HFFc6 (cell line): ENCODE measurements at regions not wholly inside any gene's neighbourhood (a gene's known extent, or its start where the extent isn't known, plus 50 kb on each side); places are given as distances from the start of the nearest gene placed in this dataset.
"Not testable (repeated sequence)": the region's sequence is repeated elsewhere in the genome, so short reads cannot be mapped to it uniquely, and the experiment has no call there.

ENCODE experiments used
- DNase-seq: peaks from one replicate; pipeline ENCODE4 v3.0.0-alpha.2; 2018
- H3K27ac Mint-ChIP-seq: 2 replicates; pipeline ENCODE4 v1.8.0; 2020; ENCODE audit warnings: mild to moderate bottlenecking, mixed read lengths
- H3K27me3 Mint-ChIP-seq: 2 replicates; pipeline ENCODE4 v1.8.0; 2021; ENCODE audit warnings: mild to moderate bottlenecking, moderate library complexity, mixed read lengths; ENCODE audit not compliant: insufficient read depth
- H3K36me3 Mint-ChIP-seq: 2 replicates; pipeline ENCODE4 v1.8.0; 2021; ENCODE audit warnings: low read depth, mixed read lengths
- H3K4me1 Mint-ChIP-seq: 2 replicates; pipeline ENCODE4 v1.8.0; 2020; ENCODE audit warnings: low read depth, mixed read lengths
- H3K4me3 Mint-ChIP-seq: 2 replicates; pipeline ENCODE4 v1.8.0; 2020; ENCODE audit warnings: mild to moderate bottlenecking, moderate library complexity, mixed read lengths
- H3K9me3 Mint-ChIP-seq: 2 replicates; pipeline ENCODE4 v1.8.0; 2020; ENCODE audit warnings: mild to moderate bottlenecking, mixed read lengths
- CTCF ChIP-seq: fragments of 200-600 bp; sonication (generic); IDR thresholded peaks from 2 replicates; pipeline ENCODE4 v1.5.0; 2021; ENCODE audit warnings: antibody characterized with exemption, mild to moderate bottlenecking

GRCh38 chr5:135171336-135171735 is 137.3 kb upstream of the PITX1 start:
- Mint-ChIP-seq H3K36me3 (no peaks in the 10 kb centered on the region), H3K4me3 (no peak overlapping the region), H3K27me3 (peaks cover 34% of the 10 kb centered on the region), H3K9me3 (no peaks in the 10 kb centered on the region), H3K4me1 (no peaks in the 10 kb centered on the region), H3K27ac (no peak overlapping the region)
- DNase-seq: no peak
- no peak for TF ChIP-seq CTCF

DNA sequence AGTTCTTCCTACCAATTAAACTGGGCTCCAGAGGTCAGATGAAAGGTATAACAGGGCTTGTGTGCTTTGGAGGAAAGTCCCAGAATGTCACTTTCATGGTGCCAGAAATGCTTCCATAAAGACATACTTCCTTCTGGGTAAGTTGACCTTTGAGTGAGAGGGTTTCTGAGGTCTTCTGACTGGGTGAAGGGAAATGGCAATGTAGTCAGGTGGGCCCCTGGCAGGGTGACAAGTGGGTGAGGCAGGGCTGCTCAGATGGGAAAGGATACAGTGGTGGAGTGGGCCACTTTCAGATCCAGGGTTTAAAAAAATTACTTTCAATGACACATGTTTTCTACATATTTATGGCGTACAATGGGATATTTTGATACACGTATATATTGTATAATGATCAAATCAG is 136.5 kb upstream of the PITX1 start:
- H3K27me3 Mint-ChIP-seq: peaks cover 29% of the 10 kb centered on the region
- DNase-seq: no peak
- no peaks in the 10 kb centered on the region for H3K36me3 Mint-ChIP-seq
- no peak overlapping the region for H3K4me3 Mint-ChIP-seq
- no peak for TF ChIP-seq CTCF
- H3K4me1 Mint-ChIP-seq: no peaks in the 10 kb centered on the region
- no peak overlapping the region for H3K27ac Mint-ChIP-seq
- no peaks in the 10 kb centered on the region for H3K9me3 Mint-ChIP-seq

GRCh38 chr5:135169753-135170152 is 135.7 kb upstream of the PITX1 start:
- Mint-ChIP-seq H3K27ac (no peak overlapping the region), H3K9me3 (no peaks in the 10 kb centered on the region), H3K27me3 (peaks cover 33% of the 10 kb centered on the region)

DNA sequence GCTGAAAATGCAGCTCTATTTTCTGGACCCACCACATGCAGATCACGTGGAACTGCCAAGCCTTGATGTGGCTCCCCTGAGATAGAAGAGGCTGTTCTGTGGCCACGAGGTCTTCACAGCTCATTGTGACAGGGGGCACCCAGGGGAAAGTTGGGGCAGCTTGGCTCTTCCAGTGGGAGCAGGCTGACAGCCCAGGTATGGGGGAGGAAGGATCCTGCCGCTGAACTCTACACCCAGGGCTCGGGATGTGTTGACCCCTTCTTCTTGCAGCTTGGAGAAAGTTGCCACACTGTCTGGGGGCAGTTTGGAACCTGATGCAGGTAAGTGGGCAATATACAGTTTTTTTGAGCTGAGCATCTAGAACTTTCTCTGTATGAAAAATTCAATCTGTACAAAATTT is 133.6 kb upstream of the PITX1 start:
- no peak overlapping the region for H3K4me3 Mint-ChIP-seq
- H3K4me1 Mint-ChIP-seq: no peaks in the 10 kb centered on the region
- no peaks in the 10 kb centered on the region for H3K9me3 Mint-ChIP-seq
- no peak for DNase-seq
- H3K27me3 Mint-ChIP-seq: peaks cover 37% of the 10 kb centered on the region
- no peaks in the 10 kb centered on the region for H3K36me3 Mint-ChIP-seq
- no peak for TF ChIP-seq CTCF
- H3K27ac Mint-ChIP-seq: no peak overlapping the region

More at GRCh38 chr5:135169753-135170152, 135.7 kb upstream of the PITX1 start:
- H3K4me1 Mint-ChIP-seq: no peaks in the 10 kb centered on the region
- no peak for TF ChIP-seq CTCF
- no peak for DNase-seq
- H3K36me3 Mint-ChIP-seq: no peaks in the 10 kb centered on the region
- H3K4me3 Mint-ChIP-seq: no peak overlapping the region

DNA sequence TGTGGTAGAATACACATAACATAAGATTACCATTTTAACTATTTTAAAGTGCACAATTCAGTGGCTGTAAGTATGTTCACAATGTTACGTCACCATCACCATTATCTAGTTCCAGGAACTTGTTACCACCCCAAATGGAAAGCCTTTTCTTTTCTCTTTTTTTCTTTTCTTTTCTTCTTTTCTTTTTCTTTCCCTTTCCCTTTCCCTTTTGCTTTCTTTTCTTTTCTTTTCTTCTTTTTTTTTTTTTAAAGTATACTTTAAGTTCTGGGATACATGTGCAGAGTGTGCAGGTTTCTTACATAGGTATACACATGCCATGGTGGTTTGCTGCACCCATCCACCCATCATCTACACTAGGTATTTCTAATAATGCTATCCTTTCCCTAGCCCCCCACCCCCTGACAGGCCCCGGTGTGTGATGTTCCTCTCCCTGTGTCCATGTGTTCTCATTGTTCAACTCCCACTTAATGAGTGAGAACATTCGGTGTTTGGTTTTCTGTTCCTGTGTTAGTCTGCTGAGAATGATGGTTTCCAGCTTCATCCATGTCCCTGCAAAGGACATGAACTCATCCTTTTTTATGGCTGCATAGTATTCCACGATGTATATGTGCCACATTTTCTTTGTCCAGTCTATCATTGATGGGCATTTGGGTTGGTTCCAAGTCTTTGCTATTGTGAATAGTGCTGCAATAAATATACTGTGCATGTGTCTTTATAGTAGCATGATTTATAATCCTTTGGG is 131.0 kb upstream of the PITX1 start:
- Mint-ChIP-seq H3K9me3 (peaks cover 11% of the 10 kb centered on the region), H3K27me3 (peaks cover 29% of the 10 kb centered on the region)
- not testable (repeated sequence) for H3K36me3 Mint-ChIP-seq, H3K4me3 Mint-ChIP-seq, H3K27ac Mint-ChIP-seq, H3K4me1 Mint-ChIP-seq, DNase-seq

DNA sequence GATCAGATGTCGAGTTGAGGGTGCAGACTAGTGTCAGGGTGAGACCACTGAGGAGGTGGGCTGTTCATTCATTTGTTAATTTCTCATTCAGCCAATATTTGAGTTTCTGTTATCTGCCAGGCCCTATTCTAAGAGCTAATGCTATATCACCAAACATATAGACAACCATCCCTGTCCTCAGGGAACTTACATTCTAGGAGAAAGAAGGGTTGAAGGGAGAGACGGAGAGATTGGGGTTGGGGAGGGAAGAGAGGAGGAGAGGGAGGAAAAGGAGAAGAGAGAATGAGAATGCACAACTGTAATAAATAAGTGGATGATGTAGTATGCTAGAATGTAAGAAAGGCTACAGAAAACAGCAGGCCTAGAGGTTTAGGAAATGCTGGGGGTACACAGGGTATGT is 129.9 kb upstream of the PITX1 start:
- DNase-seq: no peak
- no peak overlapping the region for H3K27ac Mint-ChIP-seq
- H3K4me3 Mint-ChIP-seq: no peak overlapping the region
- H3K36me3 Mint-ChIP-seq: peaks cover 13% of the 10 kb centered on the region
- peaks cover 22% of the 10 kb centered on the region for H3K9me3 Mint-ChIP-seq
- H3K27me3 Mint-ChIP-seq: peaks cover 28% of the 10 kb centered on the region
- no peak for TF ChIP-seq CTCF
- H3K4me1 Mint-ChIP-seq: no peaks in the 10 kb centered on the region; the same call in 1 of the 2 replicates
